Esophagus squamous epithelium (tissue), 5 donors: ENCODE measurements at regions not wholly inside any gene's neighbourhood (a gene's known extent, or its start where the extent isn't known, plus 50 kb on each side); places are given as distances from the start of the nearest gene placed in this dataset.

ENCODE experiments used
- DNase-seq: peaks from one replicate; lab custom pipeline; 2025; lab: John Stamatoyannopoulos, UW
- H3K27ac ChIP-seq, 4 donors: fragments of 200-600 bp; sonication (generic); one replicate each; pipeline ENCODE4 v1.5.1; 2016 to 2019; ENCODE audit warnings: mild to moderate bottlenecking in 1 of 4
- H3K27me3 ChIP-seq, 4 donors: fragments of 200-600 bp; sonication (generic); 1 replicate in 3 of 4; 2 replicates in 1 of 4; pipeline versions ENCODE4 v1.5.1 to v1.6.0; 2017 to 2021; ENCODE audit warnings: antibody characterized with exemption in 1 of 4
- H3K36me3 ChIP-seq, 3 donors: fragments of 200-600 bp; sonication (generic); one replicate each; pipeline ENCODE4 v1.5.1; 2016 to 2019
- H3K4me1 ChIP-seq, 3 donors: fragments of 200-600 bp; sonication (generic); one replicate each; pipeline ENCODE4 v1.5.1; 2017 to 2019
- H3K4me3 ChIP-seq, 4 donors: fragments of 200-600 bp; sonication (generic); 1 replicate in 3 of 4; 2 replicates in 1 of 4; pipeline ENCODE4 v1.5.1; 2016 to 2019; ENCODE audit warnings: mild to moderate bottlenecking in 2 of 4, moderate library complexity in 1 of 4
- H3K9me3 ChIP-seq, 3 donors: fragments of 200-600 bp; sonication (generic); one replicate each; pipeline ENCODE4 v1.5.1; 2016 to 2019
- CTCF ChIP-seq, 6 experiments: fragments of 450-650 bp in 4 of 6; fragments of 200-600 bp in 2 of 6; sonication (generic) in 2 of 6; IDR thresholded peaks; one replicate each; pipeline ENCODE4 v1.5.1; 2016 to 2019; ENCODE audit warnings: antibody characterized with exemption in 6 of 6, mild to moderate bottlenecking in 4 of 6, moderate library complexity in 4 of 6
- POLR2A ChIP-seq, 4 donors: fragments of 450-650 bp; IDR thresholded peaks; one replicate each; pipeline ENCODE4 v1.6.1; 2017; ENCODE audit warnings: antibody characterized with exemption in 4 of 4, mild to moderate bottlenecking in 4 of 4, moderate library complexity in 3 of 4
- WGBS, 2 donors: methylation state at CpG; one replicate each; pipeline ENCODE4 v1.1.5; 2018; 5-methylcytosine and 5-hydroxymethylcytosine counted together
- intact Hi-C: fragments of 100-400 bp; cut with DNase I; formaldehyde crosslinking; loops from one replicate; pipeline ENCODE4 v1.15.0; 2022
- donor health status: DM: yes; HTN: yes; CAD: no.

DNA sequence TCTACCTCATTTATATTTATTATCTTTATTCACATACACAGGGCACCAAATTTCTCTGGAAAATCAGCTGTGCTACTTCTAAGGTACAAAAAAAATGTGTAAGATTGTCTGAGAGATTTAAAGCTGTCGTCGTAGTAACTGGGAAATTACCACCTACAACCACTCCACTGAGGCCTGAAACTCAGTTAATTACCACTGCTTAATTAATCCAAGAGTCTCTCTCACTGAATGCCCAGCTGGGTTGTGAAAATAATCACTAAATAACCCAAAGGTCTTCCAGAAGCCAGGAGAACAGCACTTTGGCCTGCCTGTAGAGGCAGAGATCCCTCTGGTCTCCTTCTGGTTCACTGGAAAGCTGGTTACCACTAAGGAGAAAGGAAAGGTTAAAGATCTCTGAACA lies 207.2 kb upstream of the TMPO start:
- DNase-seq: no peak
- H3K4me1 ChIP-seq: no peaks in the 10 kb centered on the region
- WGBS, 2 donors: 91 to 97% methylated on average over 2 of the region's 2 CpGs
- no peak overlapping the region for H3K27ac ChIP-seq
- no peaks in the 10 kb centered on the region for H3K36me3 ChIP-seq
- TF ChIP-seq POLR2A (IDR thresholded peaks at IDR 0.05) (no peak), CTCF (IDR thresholded peaks at IDR 0.05) (no peak)
- H3K27me3 ChIP-seq: no peaks in the 10 kb centered on the region
- intact Hi-C loops: no loop called here
- H3K4me3 ChIP-seq: no peak overlapping the region
- H3K9me3 ChIP-seq: no peaks in the 10 kb centered on the region

- no peaks in the 10 kb centered on the region for H3K36me3 ChIP-seq
- WGBS, 2 donors: 63 to 72% methylated on average over 6 of the region's 6 CpGs
- H3K4me1 ChIP-seq: no peaks in the 10 kb centered on the region
- no peak overlapping the region for H3K4me3 ChIP-seq
- no peaks in the 10 kb centered on the region for H3K9me3 ChIP-seq
- H3K27ac ChIP-seq: no peak overlapping the region
- no peak for DNase-seq
- no peak for TF ChIP-seq CTCF (IDR thresholded peaks at IDR 0.05)
- TF ChIP-seq POLR2A (IDR thresholded peaks at IDR 0.05): no peak
- no peaks in the 10 kb centered on the region for H3K27me3 ChIP-seq
- intact Hi-C loops: no loop called here
Measured at GRCh38 chr12:98317939-98318899, 197.2 kb upstream of the TMPO start.

GRCh38 chr12:98319716-98320425 lies 195.5 kb upstream of the TMPO start:
- intact Hi-C loops: no loop called here
- no peak for TF ChIP-seq CTCF (IDR thresholded peaks at IDR 0.05)
- TF ChIP-seq POLR2A (IDR thresholded peaks at IDR 0.05): no peak
- 30 to 41% methylated on average over 1 of the region's 1 CpG for WGBS, 2 donors

DNA sequence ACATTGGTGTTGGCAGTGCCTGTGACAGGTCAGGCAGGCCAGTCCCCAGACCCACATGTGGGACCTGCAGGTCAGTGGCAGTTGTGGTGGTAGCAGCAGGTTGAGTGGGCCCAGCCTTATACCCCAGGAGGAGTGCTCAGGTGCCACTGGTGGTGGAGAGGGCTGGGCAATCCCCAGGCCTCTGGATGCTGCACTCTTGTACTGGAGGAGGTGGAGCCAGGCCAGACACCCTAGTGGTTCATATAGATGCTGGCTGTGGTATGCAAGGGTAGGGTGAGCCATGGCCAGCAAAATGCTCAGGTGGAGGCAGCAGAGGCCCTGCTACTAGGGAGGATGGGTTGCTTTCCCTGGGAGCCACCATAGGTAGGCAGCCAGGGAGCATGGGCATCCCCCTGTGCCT lies 190.4 kb upstream of the TMPO start:
- Histone ChIP-seq H3K4me3 (no peak overlapping the region), H3K36me3 (no peaks in the 10 kb centered on the region), H3K27me3 (no peaks in the 10 kb centered on the region), H3K4me1 (no peaks in the 10 kb centered on the region), H3K9me3 (no peaks in the 10 kb centered on the region), H3K27ac (no peak overlapping the region)
- intact Hi-C loops: no loop called here
- no peak for TF ChIP-seq CTCF (IDR thresholded peaks at IDR 0.05)
- no peak for DNase-seq

More at GRCh38 chr12:98319716-98320425, 195.5 kb upstream of the TMPO start:
- Histone ChIP-seq H3K4me1 (no peaks in the 10 kb centered on the region), H3K36me3 (no peaks in the 10 kb centered on the region), H3K27me3 (no peaks in the 10 kb centered on the region), H3K9me3 (no peaks in the 10 kb centered on the region), H3K4me3 (no peak overlapping the region), H3K27ac (no peak overlapping the region)
- no peak for DNase-seq

DNA sequence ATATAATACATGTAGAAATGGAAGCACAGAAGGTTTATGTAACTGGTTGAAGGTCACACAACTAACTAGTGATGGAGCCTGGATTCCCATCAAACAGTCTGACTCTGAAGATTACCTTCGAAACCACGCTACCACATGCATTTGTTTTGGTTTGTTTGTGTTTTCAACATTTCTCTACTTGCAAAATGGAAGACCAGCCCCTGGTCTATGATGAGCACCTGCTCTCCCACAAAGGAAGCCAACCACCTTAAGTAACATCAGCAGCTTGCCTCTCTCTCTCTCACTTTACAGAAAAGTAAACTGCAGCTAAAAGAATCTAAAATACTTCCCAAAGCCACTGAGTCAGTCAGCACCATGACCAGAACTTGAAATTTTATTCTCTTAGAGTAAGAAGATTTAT lies 186.9 kb upstream of the TMPO start:
- H3K36me3 ChIP-seq: no peaks in the 10 kb centered on the region
- H3K27me3 ChIP-seq: no peaks in the 10 kb centered on the region
- no peaks in the 10 kb centered on the region for H3K9me3 ChIP-seq
- no peaks in the 10 kb centered on the region for H3K4me1 ChIP-seq
- 86 to 88% methylated on average over 2 of the region's 2 CpGs for WGBS, 2 donors
- DNase-seq: no peak
- no peak overlapping the region for H3K27ac ChIP-seq
- TF ChIP-seq CTCF (IDR thresholded peaks at IDR 0.05): no peak
- H3K4me3 ChIP-seq: no peak overlapping the region
- intact Hi-C loops: no loop called here
